NCI-H1436 treated with DMSO at 0.1 percent for 48 hours (cell line): ENCODE measurements at regions not wholly inside any gene's neighbourhood (a gene's known extent, or its start where the extent isn't known, plus 50 kb on each side); places are given as distances from the start of the nearest gene placed in this dataset.

Experiments used
- DNase-seq: peaks from one replicate; lab custom pipeline; 2025; lab: John Stamatoyannopoulos, UW

DNA sequence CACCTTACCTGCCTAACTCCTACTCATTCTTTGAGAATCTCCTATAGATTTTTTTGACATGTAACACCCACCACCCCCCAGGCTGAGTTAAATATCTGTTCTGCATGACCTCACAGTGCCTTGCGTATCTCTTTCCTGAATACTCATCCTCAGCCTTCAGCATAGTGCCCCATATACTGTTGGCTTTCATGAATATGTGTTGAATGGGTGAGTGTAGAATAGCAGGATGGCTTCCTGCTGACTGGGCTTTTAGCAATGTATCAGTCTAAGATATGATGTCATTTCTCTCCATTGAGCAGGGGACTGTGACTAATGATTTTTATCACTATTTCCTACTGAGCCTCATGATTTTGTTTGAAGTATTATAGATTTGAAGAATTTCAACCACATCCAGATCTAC is 361.6 kb upstream of the MARCKS start:
- DNase-seq = no peak

GRCh38 chr6:113496166-113496565 is 361.0 kb upstream of the MARCKS start:
- DNase-seq = no peak

- DNase-seq = no peak
Measured at GRCh38 chr6:113500221-113500620, 356.9 kb upstream of the MARCKS start.

GRCh38 chr6:113505084-113505699 is 352.0 kb upstream of the MARCKS start:
- DNase-seq = no peak

GRCh38 chr6:113508249-113508648 is 348.9 kb upstream of the MARCKS start:
- DNase-seq = no peak

GRCh38 chr6:113511100-113511499 is 346.0 kb upstream of the MARCKS start:
- no peak for DNase-seq

DNA sequence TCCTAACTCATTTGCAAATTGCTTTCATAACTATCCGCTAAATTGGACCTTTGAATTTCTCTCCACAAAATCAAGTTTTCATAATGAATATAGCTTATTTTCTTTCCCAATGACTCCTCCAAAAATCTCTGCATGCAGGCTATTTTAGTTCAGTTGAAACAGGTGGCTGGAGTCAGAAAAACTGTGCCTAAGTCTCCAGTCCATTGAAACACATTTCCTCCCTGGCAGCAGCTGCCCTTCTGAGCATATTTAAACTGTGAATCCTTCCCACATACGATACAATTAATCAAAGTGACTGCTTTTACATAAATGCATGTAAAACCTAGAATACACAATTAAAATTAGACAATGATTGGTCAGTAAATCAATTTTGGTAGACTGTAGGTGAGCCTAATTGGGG is 344.6 kb upstream of the MARCKS start:
- DNase-seq = no peak

- DNase-seq = no peak
Measured at GRCh38 chr6:113513086-113513485, 344.1 kb upstream of the MARCKS start.

DNA sequence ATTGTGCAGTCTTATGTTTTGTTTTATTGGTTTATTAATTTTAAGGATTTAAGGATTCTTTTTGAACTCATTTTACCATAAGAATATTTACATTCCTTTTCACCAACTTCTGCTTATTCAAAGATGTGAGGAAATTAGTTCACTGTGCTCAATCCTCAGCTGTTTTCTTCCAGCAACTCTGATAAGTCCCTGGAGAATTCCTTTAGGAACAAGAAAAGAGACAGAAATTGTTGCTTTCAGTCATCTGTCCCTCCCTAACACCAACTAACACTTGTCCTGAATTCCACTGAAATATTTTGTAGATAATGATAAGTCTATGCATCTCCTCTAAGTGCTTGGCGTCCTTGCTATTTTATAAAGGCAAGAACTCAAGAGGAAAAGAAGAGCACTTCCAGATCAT is 334.8 kb upstream of the MARCKS start:
- DNase-seq = no peak

DNA sequence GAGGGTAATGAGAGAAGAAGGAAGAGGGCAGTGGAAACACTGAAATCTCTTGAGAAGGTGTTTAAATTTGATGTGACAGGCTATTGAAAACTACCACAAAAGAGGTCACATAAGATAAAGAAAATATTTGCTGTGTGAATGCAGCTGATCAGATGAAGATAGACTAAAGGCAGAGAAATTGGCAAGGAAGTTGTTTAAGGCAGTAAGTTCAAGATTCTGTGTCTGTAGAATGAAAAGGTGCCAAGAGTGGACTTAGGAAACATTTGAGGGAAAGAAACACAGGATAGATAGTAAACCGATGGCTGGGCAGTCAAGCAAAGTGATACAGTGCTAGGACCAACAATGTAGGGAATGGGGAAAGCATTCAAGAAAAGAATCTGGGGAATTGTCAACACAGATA is 332.3 kb upstream of the MARCKS start:
- no peak for DNase-seq

GRCh38 chr6:113526553-113526952 is 330.6 kb upstream of the MARCKS start:
- DNase-seq = no peak

DNA sequence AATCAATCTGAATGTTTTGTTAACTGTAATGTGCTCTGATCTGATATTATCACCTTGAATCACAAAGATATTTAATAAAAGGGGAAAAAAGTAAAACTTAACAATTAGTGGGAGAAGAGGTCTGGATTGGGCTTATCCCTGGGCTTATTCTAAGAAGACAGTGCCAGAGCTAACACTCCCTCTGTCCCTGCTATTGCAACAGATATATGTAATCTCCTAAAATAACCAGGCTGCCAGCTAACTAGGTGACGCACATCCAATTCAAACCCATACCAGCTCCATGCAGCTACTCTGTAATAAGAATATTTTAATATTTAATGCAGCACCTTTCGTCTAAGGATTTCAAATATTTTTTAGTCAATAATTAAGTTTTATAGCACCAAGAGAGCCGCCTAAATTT is 330.1 kb upstream of the MARCKS start:
- DNase-seq = no peak

GRCh38 chr6:113528111-113528510 is 329.0 kb upstream of the MARCKS start:
- no peak for DNase-seq

- DNase-seq = no peak
Measured at GRCh38 chr6:113529196-113529595, 327.9 kb upstream of the MARCKS start.

DNA sequence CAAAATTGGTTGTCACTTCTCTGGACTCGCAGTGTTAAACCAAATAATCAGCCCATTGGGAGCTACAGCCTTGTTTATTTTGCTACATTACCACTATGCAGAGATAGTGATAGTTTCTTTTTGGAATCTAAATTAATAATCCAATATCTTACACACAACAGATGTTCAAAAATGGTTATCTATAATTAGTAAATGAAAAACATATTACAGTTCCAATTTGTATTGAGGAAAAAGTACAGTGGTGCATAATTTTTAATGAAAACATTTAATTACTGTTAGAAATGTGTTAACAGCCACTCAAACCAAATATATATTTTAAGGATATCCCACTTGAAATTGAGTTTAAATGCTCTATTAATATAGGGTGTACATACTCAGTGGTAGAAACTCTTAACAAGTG is 327.3 kb upstream of the MARCKS start:
- DNase-seq = no peak

DNA sequence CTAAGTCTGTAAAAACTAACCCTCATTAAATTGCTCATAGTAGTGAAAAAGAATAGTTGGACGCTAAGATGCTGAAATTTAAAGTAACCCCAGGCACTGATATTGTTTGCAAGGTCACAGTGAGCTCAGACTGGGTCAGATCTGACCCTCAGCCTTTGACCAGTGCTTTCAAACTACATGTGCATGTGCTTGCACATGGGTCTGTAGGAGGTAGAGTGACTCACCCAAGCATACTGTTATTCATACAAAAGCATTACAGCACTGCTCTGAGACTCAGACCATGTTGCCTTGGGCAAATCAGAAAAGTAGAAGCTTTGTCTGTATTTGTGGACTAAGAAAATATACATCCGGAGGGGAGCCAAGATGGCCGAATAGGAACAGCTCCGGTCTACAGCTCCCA is 326.4 kb upstream of the MARCKS start:
- no peak for DNase-seq

DNA sequence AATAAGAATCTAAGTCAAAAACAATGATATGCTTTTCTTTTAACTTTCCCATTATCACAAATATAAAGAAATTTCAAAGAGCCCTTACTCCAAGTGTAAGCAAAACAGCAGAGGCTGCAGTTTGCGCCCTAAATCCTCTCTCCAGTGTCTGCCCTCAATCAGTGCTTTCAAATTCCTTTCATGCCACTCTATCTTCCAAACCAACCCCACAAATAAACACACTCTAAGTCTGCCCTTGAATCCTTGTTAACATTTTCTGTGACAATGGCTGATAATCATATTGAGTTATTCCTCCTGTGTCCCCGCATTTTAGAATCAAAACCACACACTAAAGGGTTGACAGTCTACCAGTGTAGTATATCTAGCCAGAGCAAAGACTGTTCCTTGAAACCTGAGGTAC is 317.9 kb upstream of the MARCKS start:
- DNase-seq = no peak

- no peak for DNase-seq
Measured at GRCh38 chr6:113539623-113540022, 317.5 kb upstream of the MARCKS start.

DNA sequence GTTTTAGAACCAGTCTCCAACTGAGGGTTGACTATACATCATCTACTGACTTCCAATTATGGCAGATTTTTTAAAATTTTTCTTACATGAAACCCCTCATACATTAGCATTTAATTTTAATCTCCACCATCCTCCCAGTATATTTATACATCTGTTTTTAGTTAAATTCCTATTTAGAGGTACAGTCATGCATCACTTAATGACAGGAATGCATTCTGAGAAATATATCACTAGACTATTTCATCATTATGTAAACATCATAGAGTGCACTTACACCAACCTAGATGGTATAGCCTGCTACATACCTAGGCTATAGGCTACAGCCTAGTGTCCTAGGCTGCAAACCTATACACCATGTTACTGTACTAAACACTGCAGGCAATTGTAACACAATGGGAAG is 316.7 kb upstream of the MARCKS start:
- no peak for DNase-seq

DNA sequence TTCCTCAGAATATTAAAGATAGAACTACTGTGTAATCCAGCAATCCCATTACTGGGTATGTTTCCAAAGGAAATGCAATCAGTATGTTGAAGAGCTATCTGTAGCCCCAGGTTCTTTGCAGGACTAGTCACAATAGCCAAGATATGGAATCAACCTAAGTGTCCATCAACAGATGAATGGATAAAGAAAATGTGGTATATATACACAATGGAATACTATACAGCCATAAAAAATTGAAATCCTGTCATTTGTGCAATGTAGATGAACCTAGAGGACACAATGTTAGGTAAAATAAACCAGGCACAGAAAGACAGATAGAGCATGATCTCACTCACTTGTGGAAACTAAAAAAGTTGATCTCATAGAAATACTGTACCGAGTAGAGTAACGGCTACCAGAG is 306.0 kb upstream of the MARCKS start:
- no peak for DNase-seq

DNA sequence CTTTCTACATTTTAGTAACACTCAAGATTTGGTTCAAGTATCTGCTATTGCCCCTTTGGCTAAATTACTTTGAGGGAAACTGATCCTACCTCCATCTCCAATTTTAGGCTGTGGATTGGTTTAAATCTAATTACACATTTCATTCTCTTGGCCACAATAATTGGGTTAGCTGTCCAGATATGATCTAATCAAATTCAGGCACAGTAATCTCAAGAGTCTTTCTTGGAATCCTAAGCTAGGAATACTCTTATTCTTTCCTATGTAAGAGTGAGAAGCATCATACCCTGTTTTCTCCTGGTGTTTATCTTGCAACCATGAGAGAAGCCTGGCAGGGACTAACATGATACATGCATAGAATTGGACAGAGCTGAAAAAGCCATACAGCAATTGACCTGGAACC is 300.4 kb upstream of the MARCKS start:
- no peak for DNase-seq

DNA sequence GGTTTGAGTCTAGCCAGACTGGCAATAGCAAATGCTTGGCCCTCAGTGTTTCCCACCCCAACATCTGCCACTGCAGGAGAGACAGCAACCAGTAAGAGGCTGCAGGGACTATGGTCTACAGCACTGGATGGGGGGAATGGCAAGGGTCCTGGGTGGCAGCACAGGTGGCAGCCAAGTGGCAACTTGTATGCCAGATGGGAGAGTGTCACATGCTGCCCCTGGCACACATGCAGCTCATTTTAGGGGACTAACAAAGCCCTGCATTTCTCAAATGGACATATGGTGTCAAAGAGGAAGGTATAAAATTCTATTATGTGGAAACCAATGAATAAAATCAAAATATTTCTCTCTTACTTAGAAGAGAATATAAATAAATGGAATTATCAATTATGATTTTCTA is 298.7 kb upstream of the MARCKS start:
- DNase-seq = no peak

- no peak for DNase-seq
Measured at GRCh38 chr6:113558966-113559365, 298.2 kb upstream of the MARCKS start.

DNA sequence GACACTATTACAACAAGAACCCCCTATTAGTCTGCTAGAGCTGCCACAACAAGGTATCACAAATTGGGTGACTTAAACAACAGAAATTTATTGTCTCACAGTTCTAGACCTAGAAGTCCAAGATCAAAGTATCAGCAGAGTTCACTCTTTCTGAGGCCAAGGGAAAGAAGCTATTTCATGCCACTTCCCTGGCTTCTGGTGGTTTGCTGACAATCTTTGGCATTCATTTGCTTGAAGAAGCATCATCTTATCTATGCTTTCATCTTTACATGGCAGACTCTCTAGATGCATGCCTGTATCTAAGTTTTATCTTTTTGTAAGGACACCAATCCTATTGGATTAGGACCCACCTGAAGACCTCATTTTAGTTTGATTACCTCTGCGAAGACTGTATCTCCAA is 296.8 kb upstream of the MARCKS start:
- DNase-seq = no peak

DNA sequence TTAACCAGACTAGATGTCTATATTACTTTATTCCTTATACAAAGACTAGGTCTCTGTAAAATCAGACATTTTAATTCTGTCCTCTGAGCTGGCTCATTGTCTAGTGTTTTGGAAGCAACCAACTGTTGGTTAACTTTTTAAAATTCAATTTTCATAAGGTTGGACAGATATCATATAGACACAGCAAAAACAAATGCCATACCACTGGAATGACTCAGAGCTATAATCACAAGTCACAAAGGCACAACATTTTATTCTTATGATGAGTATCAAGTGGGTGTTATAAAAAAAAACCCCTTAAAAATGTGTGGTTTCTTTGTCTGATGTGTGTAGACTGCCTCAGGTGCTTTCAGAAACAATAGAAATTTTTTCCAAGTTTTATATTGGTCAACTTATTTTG is 296.2 kb upstream of the MARCKS start:
- DNase-seq = no peak
